ENCODE measurements at regions not wholly inside any gene's neighbourhood (a gene's known extent, or its start where the extent isn't known, plus 50 kb on each side); places are given as distances from the start of the nearest gene placed in this dataset.
"Not testable (repeated sequence)": the region's sequence is repeated elsewhere in the genome, so short reads cannot be mapped to it uniquely, and the experiment has no call there.

DNA sequence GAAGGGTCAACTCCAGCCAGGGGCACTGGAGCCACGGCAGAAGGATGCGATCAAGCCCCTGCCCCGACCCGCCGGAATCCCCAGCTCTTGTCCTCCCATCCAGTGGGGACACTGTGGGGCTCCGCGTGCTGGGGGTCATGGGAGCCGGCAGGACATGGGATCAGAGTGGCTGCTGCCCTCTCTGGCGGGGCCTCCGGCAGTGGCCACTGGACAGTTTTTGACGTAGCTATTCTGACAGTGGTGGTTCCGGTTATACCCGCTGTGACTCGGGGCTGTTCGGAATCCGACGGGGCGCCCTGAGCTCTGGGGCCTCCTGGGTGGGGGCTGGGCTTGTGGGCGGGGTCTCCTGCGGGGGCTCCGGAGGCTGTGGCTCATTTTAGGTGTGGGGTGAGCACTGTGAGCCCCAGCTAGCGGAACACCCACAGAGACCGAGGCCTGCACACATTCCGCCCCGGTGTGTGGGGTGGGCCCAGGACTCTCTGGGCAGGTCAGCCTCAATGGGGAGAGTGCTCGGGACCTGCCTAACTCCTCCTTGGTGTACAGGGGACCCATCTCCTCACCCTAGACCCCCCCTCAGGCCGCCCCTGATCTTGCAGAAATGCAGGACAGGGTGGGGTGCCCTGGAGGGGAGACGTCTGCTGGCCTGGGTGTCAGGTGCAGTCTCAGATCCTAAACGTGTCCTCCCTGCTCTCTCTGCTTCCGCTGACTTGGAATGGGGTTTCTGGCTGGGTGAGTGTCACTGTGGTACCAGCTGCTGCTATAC is 374.2 kb downstream of the TMEM121 start:
- DNase-seq (ENCODE audit: low read depth), result no peak

- no peak for DNase-seq (ENCODE audit: low read depth)
Measured at GRCh38 chr14:105901226-105901625, 374.8 kb downstream of the TMEM121 start.

DNA sequence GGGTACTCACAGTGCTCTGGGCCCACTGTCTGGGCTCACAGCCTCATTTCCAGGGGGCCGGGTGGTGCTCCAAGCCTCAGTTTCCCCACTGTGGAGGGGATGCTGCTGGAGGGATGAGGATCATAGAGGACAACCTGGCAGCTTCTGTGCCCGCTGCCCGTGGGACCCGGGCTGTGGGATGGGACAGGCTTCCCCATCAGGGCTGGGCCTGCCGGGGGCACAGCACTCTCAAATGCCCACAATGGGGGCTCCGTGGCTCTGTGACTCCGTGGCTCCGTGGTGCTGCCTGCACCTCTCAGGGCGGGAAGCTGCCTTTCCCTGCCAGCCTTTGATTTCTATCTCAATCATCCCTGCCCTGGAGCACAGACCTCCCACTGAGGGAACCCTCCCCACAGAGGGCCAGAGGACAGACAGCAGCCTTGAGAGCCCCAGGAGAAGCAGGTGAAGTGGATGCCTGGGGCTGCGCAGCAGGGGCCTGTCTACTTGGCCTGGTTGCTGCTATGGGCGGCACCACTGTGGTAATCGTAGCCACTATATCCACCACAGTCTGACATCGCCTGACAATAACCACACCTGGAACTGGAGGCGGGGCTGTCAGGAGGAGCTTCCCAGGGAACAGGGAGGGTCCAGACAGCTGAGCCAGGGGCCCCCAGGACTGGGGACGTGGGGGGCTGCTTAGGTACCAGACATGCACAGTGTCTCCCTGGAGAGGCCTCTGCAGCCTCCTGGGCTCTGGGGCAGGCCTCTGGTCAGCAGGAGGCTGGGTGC is 375.9 kb downstream of the TMEM121 start:
- no peak for DNase-seq (ENCODE audit: low read depth)

DNA sequence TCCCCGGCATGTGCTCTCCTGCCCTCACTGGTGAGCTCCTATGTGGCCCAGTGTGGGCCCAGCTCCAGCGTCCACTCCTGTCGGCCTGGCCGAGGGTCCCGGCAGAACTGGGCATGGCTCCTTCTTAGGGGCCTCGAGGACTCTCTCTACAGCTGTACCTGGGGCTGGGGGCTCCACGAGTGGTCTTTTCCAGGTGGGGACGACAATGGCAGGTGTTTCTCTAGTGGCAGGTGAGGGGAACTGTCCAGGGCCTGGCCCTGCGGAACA is 376.4 kb downstream of the TMEM121 start:
- DNase-seq (ENCODE audit: low read depth), result not testable (repeated sequence)

GRCh38 chr14:105903971-105904370 is 377.6 kb downstream of the TMEM121 start:
- no peak for DNase-seq (ENCODE audit: low read depth)

- no peak for DNase-seq (ENCODE audit: low read depth)
Measured at GRCh38 chr14:105904379-105904778, 378.0 kb downstream of the TMEM121 start.

DNA sequence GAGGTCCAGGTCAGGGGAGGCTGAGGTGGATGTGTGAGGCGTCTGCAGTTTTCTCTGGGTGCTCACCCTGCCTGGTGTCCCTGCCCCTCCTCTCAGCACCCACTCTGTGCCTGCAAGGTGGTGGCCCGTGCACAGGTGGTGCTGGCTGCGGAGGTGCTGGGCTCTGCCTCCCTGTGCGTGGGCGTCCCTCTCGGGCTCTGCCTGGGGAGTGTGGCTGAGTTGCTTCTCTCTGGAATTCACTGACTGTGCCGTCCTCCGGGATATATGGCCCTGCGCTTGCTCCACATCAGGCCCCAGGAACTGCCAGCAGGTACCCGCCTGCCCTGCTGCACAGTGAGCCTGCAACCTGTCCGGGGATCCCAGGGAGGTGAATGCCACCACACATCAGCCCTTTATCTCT is 379.1 kb downstream of the TMEM121 start:
- no peak for DNase-seq (ENCODE audit: low read depth)

- no peak for DNase-seq (ENCODE audit: low read depth)
Measured at GRCh38 chr14:105907276-105907675, 380.9 kb downstream of the TMEM121 start.

DNA sequence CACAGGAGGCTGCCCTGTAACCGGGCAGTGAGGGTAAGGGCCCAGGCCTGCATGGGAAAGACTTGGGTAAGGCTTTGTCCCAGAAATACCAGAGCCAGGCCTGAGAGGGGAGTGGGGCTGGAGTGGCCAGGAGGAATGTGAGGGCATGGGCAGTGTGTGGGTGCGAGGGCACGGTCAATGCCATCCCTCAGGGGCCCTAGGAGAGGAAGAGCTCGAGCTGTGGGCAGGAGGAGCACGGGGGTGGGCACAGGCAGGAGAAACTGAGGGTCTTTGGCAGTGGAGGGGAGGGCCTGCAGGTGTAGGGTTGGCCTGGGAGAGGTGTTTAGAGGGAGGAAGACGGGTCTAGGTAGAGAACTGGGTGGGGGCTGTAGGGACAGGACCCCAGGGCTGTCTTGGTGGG is 381.6 kb downstream of the TMEM121 start:
- no peak for DNase-seq (ENCODE audit: low read depth)

- no peak for DNase-seq (ENCODE audit: low read depth)
Measured at GRCh38 chr14:105908481-105908911, 382.1 kb downstream of the TMEM121 start.

DNA sequence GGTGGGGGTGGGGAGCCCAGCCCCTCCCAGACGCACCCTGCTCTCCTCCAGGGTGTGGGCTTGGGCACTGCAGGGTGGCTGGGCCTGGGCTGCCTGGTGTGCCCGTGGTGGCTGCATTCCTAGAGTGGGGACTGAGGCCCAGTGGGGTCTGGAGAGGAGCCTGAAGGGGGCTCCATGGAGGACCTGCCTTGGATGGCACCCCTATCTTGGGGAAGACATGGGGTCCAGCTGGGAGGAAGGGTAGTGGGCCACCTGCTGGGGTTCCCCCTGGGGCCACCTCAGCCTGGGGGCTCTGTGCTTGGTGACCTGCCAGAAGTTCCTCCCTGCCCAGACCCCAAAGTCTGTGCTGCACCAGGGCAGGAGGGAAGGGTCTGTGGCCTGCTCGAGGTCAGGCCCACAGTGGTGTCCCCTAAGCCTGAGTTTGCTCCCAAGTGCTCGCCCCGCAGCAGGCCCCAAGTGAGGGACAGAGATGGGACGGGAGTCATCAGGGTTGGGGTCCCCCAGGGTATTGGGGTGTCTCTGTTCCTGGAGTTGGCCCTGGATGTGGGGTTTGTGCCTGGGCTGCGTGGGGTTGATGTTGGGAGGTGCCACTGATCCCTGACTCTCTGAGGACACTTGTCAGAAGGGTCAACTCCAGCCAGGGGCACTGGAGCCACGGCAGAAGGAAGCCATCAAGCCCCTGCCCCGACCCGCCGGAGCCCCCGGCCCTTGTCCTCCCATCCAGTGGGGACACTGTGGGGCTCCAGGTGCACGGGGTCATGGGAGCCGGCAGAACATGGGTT is 382.9 kb downstream of the TMEM121 start:
- DNase-seq (ENCODE audit: low read depth), result no peak

DNA sequence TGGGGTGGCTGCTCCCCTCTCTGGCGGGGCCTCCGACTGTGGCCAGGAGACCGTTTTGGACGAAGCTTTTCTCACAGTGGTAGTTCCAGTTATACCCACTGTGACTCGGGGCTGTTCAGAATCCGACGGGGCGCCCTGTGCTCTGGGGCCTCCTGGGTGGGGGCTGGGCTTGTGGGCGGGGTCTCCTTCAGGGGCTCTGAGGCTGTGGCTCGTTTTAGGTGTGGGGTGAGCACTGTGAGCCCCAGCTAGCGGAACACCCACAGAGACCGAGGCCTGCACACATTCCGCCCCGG is 383.4 kb downstream of the TMEM121 start:
- DNase-seq (ENCODE audit: low read depth), result not testable (repeated sequence)

GRCh38 chr14:105910426-105910825 is 384.0 kb downstream of the TMEM121 start:
- DNase-seq (ENCODE audit: low read depth), result no peak

GRCh38 chr14:105911006-105911847 is 384.8 kb downstream of the TMEM121 start:
- no peak for DNase-seq (ENCODE audit: low read depth)

DNA sequence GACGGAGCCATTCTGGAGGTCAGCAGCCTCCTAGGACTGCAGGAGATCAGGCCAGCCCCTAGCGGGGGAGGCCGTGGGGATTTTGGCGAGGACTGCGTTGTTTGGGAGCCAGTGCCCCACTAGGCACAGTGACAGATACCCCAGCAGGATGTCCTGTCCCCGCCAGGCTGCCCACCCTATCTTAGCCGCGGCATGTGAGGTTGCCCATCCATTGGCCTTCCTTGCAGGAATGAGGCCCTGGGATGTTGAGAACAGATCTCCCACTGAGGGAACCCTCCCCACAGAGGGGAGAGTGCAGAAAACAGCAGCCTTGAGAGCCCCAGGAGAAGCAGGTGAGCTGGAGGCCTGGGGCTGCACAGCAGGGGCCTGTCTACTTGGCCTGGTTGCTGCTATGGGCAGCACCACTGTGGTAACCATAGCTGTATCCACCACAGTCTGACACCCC is 385.5 kb downstream of the TMEM121 start:
- DNase-seq (ENCODE audit: low read depth), result not testable (repeated sequence)

- DNase-seq (ENCODE audit: low read depth), result no peak
Measured at GRCh38 chr14:105912641-105913180, 386.3 kb downstream of the TMEM121 start.

GRCh38 chr14:105913221-105913620 is 386.8 kb downstream of the TMEM121 start:
- no peak for DNase-seq (ENCODE audit: low read depth)

DNA sequence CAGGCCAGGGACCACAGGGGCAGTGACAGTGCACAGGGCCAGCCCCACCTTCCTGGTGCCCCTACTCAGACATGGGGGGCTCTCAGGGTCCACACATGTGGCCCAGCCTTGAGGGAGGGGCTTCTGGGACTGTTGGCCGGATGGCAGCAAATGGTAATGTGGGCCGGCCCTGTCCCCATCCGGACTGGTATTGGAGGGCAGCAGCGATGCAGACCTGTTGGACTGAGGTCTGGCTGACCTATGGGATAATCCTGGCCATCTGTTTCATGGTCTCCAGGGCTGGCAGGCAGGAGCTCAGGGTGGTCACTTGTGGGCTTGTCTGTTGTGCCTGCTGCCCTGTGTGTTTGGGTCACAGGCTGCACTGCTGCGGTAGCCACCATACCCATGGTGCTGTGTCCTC is 387.5 kb downstream of the TMEM121 start:
- no peak for DNase-seq (ENCODE audit: low read depth)

DNA sequence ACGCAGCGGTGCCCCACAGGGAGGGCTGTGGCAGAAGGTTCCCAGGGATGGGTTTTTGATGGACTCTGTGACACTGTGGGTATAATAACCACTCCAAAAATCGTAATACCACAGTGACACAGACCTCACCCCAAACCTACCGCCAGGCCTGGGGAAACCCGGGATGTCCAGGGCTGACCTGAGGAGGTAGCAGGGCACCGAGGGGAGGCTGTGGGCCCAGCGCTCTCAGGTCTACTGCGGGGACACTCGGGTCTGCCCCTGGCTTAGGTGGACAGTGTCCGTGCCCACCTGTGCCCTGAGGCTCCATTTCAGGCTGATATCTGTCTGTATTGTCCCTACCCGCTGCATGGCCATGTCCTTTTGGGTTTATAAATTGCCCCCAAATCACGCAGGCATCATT is 387.9 kb downstream of the TMEM121 start:
- not testable (repeated sequence) for DNase-seq (ENCODE audit: low read depth)

GRCh38 chr14:105914738-105915385 is 388.5 kb downstream of the TMEM121 start:
- DNase-seq (ENCODE audit: low read depth), result no peak

GRCh38 chr14:105915546-105915945 is 389.2 kb downstream of the TMEM121 start:
- DNase-seq (ENCODE audit: low read depth), result not testable (repeated sequence)
